Fibroblast of lung (primary cell): ENCODE measurements at regions not wholly inside any gene's neighbourhood (a gene's known extent, or its start where the extent isn't known, plus 50 kb on each side); places are given as distances from the start of the nearest gene placed in this dataset.

Source experiments
- DNase-seq, 2 donors: peaks; one replicate each; pipeline versions ENCODE4 v3.0.0 to v3.0.0-alpha.2; 2010; ENCODE audit warnings: low read depth in 2 of 2
- H2AFZ ChIP-seq: 2 replicates; pipeline ENCODE4 v1.5.1; 2012; ENCODE audit warnings: low read length, control low read depth, inconsistent platforms
- H3K27ac ChIP-seq: 2 replicates; pipeline ENCODE4 v1.5.1; 2011; ENCODE audit warnings: low read length, control low read depth; ENCODE audit not compliant: insufficient read depth
- H3K27me3 ChIP-seq: 2 replicates; pipeline ENCODE4 v1.5.1; 2011; ENCODE audit warnings: mild to moderate bottlenecking, low read length; ENCODE audit not compliant: control insufficient read depth, insufficient read depth
- H3K36me3 ChIP-seq: 2 replicates; pipeline ENCODE4 v1.5.1; 2011; ENCODE audit warnings: low read length; ENCODE audit not compliant: control insufficient read depth, insufficient read depth
- H3K4me1 ChIP-seq: 2 replicates; pipeline ENCODE4 v1.5.1; 2011; ENCODE audit warnings: low read length; ENCODE audit not compliant: control insufficient read depth, insufficient read depth; ENCODE audit errors: extremely low read depth
- H3K4me2 ChIP-seq: 2 replicates; pipeline ENCODE4 v1.5.1; 2011; ENCODE audit warnings: low read length, control low read depth; ENCODE audit not compliant: insufficient read depth; ENCODE audit errors: extremely low read depth
- H3K4me3 ChIP-seq, 4 experiments: fragments of 200-600 bp in 1 of 4; sonication (generic) in 1 of 4; replicated peaks in 1 of 4; 2 replicates each; pipeline ENCODE4 v1.5.1; 2011 to 2016; ENCODE audit warnings: low read length in 4 of 4, low read depth in 3 of 4, mild to moderate bottlenecking in 3 of 4, control low read depth in 2 of 4, inconsistent platforms in 1 of 4, mixed read lengths in 1 of 4; ENCODE audit not compliant: insufficient read depth in 1 of 4; ENCODE audit errors: control extremely low read depth in 1 of 4
- H3K79me2 ChIP-seq: 2 replicates; pipeline ENCODE4 v1.5.1; 2012; ENCODE audit warnings: mild to moderate bottlenecking, low read length, inconsistent platforms; ENCODE audit not compliant: control insufficient read depth, insufficient read depth
- H3K9ac ChIP-seq: 2 replicates; pipeline ENCODE4 v1.5.1; 2011; ENCODE audit warnings: mild to moderate bottlenecking, low read length, control low read depth; ENCODE audit not compliant: insufficient read depth
- H3K9me3 ChIP-seq: 2 replicates; pipeline ENCODE4 v1.5.1; 2012; ENCODE audit warnings: low read depth, low read length; ENCODE audit not compliant: control insufficient read depth, insufficient read depth
- H4K20me1 ChIP-seq: 2 replicates; pipeline ENCODE4 v1.5.1; 2011; ENCODE audit warnings: low read length; ENCODE audit not compliant: control insufficient read depth, insufficient read depth; ENCODE audit errors: extremely low read depth
- CTCF ChIP-seq, 2 donors: IDR thresholded peaks in 1 of 2; conservative IDR thresholded peaks in 1 of 2; 1 replicate in 1 of 2; 2 replicates in 1 of 2; pipeline ENCODE4 v1.5.1; 2011 to 2012; ENCODE audit warnings: low read length in 2 of 2, control low read depth in 1 of 2, inconsistent platforms in 1 of 2, low read depth in 1 of 2, mild to moderate bottlenecking in 1 of 2
- EZH2 ChIP-seq: IDR thresholded peaks from 2 replicates; pipeline ENCODE4 v1.5.1; 2012; ENCODE audit warnings: low read length, control low read depth, mild to moderate bottlenecking; ENCODE audit errors: missing control alignments

GRCh38 chr13:61246351-61246750 is 169.3 kb downstream of the PCDH20 start:
- Histone ChIP-seq H4K20me1 (no peaks in the 10 kb centered on the region), H2AFZ (no peak overlapping the region), H3K4me1 (no peaks in the 10 kb centered on the region), H3K27ac (no peak overlapping the region), H3K4me2 (no peak overlapping the region), H3K27me3 (no peaks in the 10 kb centered on the region), H3K36me3 (no peaks in the 10 kb centered on the region), H3K4me3 (no peak overlapping the region), H3K9me3 (no peaks in the 10 kb centered on the region), H3K79me2 (no peaks in the 10 kb centered on the region), H3K9ac (no peak overlapping the region)
- DNase-seq = peak in 1 of 2 donors; percentile 9
- no peak for TF ChIP-seq EZH2
- TF ChIP-seq CTCF (conservative IDR thresholded peaks at IDR 0.05 in 1 of 2, IDR thresholded peaks at IDR 0.05 in 1 of 2; ENCODE audit: low read depth in 1 of 2, low read length in 2 of 2) = no peak

- H3K27me3 ChIP-seq = no peaks in the 10 kb centered on the region
- no peaks in the 10 kb centered on the region for H3K36me3 ChIP-seq
- H2AFZ ChIP-seq = no peak overlapping the region
- H3K4me1 ChIP-seq = no peaks in the 10 kb centered on the region
- no peak overlapping the region for H3K9ac ChIP-seq
- no peaks in the 10 kb centered on the region for H3K9me3 ChIP-seq
- no peaks in the 10 kb centered on the region for H4K20me1 ChIP-seq
- TF ChIP-seq CTCF (conservative IDR thresholded peaks at IDR 0.05 in 1 of 2, IDR thresholded peaks at IDR 0.05 in 1 of 2; ENCODE audit: low read depth in 1 of 2, low read length in 2 of 2) (no peak), EZH2 (no peak)
- H3K79me2 ChIP-seq = no peaks in the 10 kb centered on the region
- no peak overlapping the region for H3K27ac ChIP-seq
- DNase-seq = no peak
- H3K4me3 ChIP-seq = no peak overlapping the region
- no peak overlapping the region for H3K4me2 ChIP-seq
Measured at GRCh38 chr13:61215601-61216000, 200.0 kb downstream of the PCDH20 start.

- no peak for DNase-seq
- no peak for TF ChIP-seq EZH2
- no peak for TF ChIP-seq CTCF (conservative IDR thresholded peaks at IDR 0.05 in 1 of 2, IDR thresholded peaks at IDR 0.05 in 1 of 2; ENCODE audit: low read depth in 1 of 2, low read length in 2 of 2)
- no peaks in the 10 kb centered on the region for H3K79me2 ChIP-seq
- no peak overlapping the region for H3K4me2 ChIP-seq
- H3K4me3 ChIP-seq = no peak overlapping the region
- no peaks in the 10 kb centered on the region for H3K9me3 ChIP-seq
- no peaks in the 10 kb centered on the region for H4K20me1 ChIP-seq
- H3K9ac ChIP-seq = no peak overlapping the region
- no peaks in the 10 kb centered on the region for H3K27me3 ChIP-seq
- no peak overlapping the region for H2AFZ ChIP-seq
- H3K4me1 ChIP-seq = no peaks in the 10 kb centered on the region
- H3K36me3 ChIP-seq = no peaks in the 10 kb centered on the region
- H3K27ac ChIP-seq = no peak overlapping the region
Measured at GRCh38 chr13:61215116-61215515, 200.5 kb downstream of the PCDH20 start.
